Panc1 (cell line): ENCODE measurements at regions not wholly inside any gene's neighbourhood (a gene's known extent, or its start where the extent isn't known, plus 50 kb on each side); places are given as distances from the start of the nearest gene placed in this dataset.

Source experiments
- ATAC-seq: fragments of 200-7000 bp; cut with Tn5 transposase; 2 replicates; pipeline ENCODE4 v1.9.1; 2020; ENCODE audit warnings: mild to moderate bottlenecking, moderate library complexity
- BruUV-seq: library from RNA; stranded (reverse); fragments of 400-500 nt; replicated peaks from 2 replicates; lab custom pipeline; 2021; lab: Mats Ljungman, UMichigan
- CTCF ChIA-PET: fragments of 300-600 bp; sonication (Branson Sonifier 250); formaldehyde crosslinking; loops from one replicate; lab custom pipeline; 2022; ENCODE audit warnings: antibody characterized with exemption; lab: Charles Lee
- POLR2A ChIA-PET: fragments of 300-600 bp; sonication (Branson Sonifier 250); formaldehyde crosslinking; loops from one replicate; lab custom pipeline; 2022; ENCODE audit warnings: antibody characterized with exemption; lab: Charles Lee
- DNase-seq: peaks from one replicate; pipeline ENCODE4 v3.0.0-alpha.2; 2010; ENCODE audit warnings: low read depth, low spot score
- H3K27ac ChIP-seq: 2 replicates; pipeline ENCODE4 v1.5.1; 2011; ENCODE audit warnings: mild to moderate bottlenecking, low read length, inconsistent platforms
- H3K27me3 ChIP-seq: fragments of 200-500 bp; sonication (Bioruptor generic); 2 replicates; pipeline ENCODE4 v1.6.0; 2014; ENCODE audit warnings: low read length, inconsistent platforms; ENCODE audit not compliant: control insufficient read depth, insufficient read depth
- H3K36me3 ChIP-seq: fragments of 200-500 bp; sonication (Bioruptor generic); 2 replicates; pipeline ENCODE4 v1.5.1; 2014; ENCODE audit warnings: inconsistent platforms, mild to moderate bottlenecking, low read length, moderate library complexity; ENCODE audit not compliant: control insufficient read depth, insufficient read depth
- H3K4me1 ChIP-seq: 2 replicates; pipeline ENCODE4 v1.5.1; 2011; ENCODE audit warnings: inconsistent platforms, mild to moderate bottlenecking, low read length, moderate library complexity; ENCODE audit not compliant: control insufficient read depth, insufficient read depth
- H3K4me3 ChIP-seq, 2 experiments: 2 replicates each; pipeline ENCODE4 v1.5.1; 2011 to 2012; ENCODE audit warnings: low read depth in 2 of 2, low read length in 2 of 2, mild to moderate bottlenecking in 2 of 2, inconsistent platforms in 1 of 2, moderate library complexity in 1 of 2
- H3K9me3 ChIP-seq: fragments of 200-500 bp; sonication (Bioruptor generic); 2 replicates; pipeline ENCODE4 v1.5.1; 2014; ENCODE audit warnings: low read depth, mild to moderate bottlenecking, inconsistent platforms, low read length, moderate library complexity; ENCODE audit not compliant: control insufficient read depth, insufficient read depth
- POLR2AphosphoS5 ChIP-seq: IDR thresholded peaks from 2 replicates; pipeline ENCODE4 v1.6.1; 2012; ENCODE audit warnings: mild to moderate bottlenecking, low read depth, low read length, moderate library complexity
- SIN3A ChIP-seq: IDR thresholded peaks from 2 replicates; pipeline ENCODE4 v1.6.1; 2012; ENCODE audit warnings: low read depth, mild to moderate bottlenecking, low read length, moderate library complexity, borderline replicate concordance; ENCODE audit not compliant: insufficient read depth
- TCF7L2 ChIP-seq: IDR thresholded peaks from 2 replicates; pipeline ENCODE4 v1.6.1; 2011; ENCODE audit warnings: mild to moderate bottlenecking, low read depth, low read length, inconsistent platforms
- in situ Hi-C: cut with HindIII; loops from 2 replicates; pipeline ENCODE4 v1.10.0; 2016; ENCODE audit warnings: low sequenced_read_pairs, low pct_unique_long_range_greater_than_20kb
- intact Hi-C: fragments of 100-400 bp; cut with micrococcal nuclease; formaldehyde crosslinking; loops from one replicate; pipeline ENCODE4 v1.10.0; 2022; ENCODE audit not compliant: unreplicated experiment
- TF ChIP-seq, protein P1 (sequence below), 2 experiments: IDR thresholded peaks; 2 replicates each; pipeline ENCODE4 v1.6.1; 2011 to 2012; ENCODE audit warnings: low read depth in 2 of 2, control low read depth in 1 of 2, low read length in 1 of 2, mild to moderate bottlenecking in 1 of 2, moderate library complexity in 1 of 2; ENCODE audit not compliant: insufficient read depth in 1 of 2
- TF ChIP-seq, protein P2 (sequence below): fragments of 450-650 bp; IDR thresholded peaks from 2 replicates; pipeline ENCODE4 v1.5.1; 2017; ENCODE audit warnings: mild to moderate bottlenecking

DNA sequence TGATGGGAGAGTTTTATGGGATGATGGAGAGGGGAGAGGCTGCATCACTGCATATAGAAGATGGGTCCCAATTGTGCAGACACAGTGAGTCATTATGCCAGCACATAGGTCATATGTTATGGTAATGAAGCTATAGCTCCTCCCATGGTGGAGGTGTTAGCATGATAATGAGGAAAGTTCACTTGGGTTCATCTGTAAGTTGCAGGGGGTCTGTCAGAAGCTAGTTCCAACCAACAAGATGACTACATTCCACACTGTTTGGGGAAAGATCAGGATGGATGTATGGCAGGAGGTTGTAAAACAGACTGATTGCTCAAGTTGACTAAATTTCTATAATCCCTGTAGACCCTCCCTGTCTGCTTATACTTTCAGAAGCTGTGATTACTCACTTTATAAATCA is 561.3 kb downstream of the C12orf50 start:
- intact Hi-C loops: no loop called here
- no peaks in the 10 kb centered on the region for H3K36me3 ChIP-seq
- BruUV-seq: no TSS peak
- H3K27ac ChIP-seq: no peak overlapping the region
- ATAC-seq (no peak), DNase-seq (no peak)
- no peak overlapping the region for H3K4me3 ChIP-seq
- TF ChIP-seq SIN3A: no peak
- TF ChIP-seq, protein P1, sequence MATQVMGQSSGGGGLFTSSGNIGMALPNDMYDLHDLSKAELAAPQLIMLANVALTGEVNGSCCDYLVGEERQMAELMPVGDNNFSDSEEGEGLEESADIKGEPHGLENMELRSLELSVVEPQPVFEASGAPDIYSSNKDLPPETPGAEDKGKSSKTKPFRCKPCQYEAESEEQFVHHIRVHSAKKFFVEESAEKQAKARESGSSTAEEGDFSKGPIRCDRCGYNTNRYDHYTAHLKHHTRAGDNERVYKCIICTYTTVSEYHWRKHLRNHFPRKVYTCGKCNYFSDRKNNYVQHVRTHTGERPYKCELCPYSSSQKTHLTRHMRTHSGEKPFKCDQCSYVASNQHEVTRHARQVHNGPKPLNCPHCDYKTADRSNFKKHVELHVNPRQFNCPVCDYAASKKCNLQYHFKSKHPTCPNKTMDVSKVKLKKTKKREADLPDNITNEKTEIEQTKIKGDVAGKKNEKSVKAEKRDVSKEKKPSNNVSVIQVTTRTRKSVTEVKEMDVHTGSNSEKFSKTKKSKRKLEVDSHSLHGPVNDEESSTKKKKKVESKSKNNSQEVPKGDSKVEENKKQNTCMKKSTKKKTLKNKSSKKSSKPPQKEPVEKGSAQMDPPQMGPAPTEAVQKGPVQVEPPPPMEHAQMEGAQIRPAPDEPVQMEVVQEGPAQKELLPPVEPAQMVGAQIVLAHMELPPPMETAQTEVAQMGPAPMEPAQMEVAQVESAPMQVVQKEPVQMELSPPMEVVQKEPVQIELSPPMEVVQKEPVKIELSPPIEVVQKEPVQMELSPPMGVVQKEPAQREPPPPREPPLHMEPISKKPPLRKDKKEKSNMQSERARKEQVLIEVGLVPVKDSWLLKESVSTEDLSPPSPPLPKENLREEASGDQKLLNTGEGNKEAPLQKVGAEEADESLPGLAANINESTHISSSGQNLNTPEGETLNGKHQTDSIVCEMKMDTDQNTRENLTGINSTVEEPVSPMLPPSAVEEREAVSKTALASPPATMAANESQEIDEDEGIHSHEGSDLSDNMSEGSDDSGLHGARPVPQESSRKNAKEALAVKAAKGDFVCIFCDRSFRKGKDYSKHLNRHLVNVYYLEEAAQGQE (IDR thresholded peaks at IDR 0.05; ENCODE audit: insufficient read depth in 1 of 2, low read depth in 2 of 2, low read length in 1 of 2): no peak
- TF ChIP-seq, protein P2, sequence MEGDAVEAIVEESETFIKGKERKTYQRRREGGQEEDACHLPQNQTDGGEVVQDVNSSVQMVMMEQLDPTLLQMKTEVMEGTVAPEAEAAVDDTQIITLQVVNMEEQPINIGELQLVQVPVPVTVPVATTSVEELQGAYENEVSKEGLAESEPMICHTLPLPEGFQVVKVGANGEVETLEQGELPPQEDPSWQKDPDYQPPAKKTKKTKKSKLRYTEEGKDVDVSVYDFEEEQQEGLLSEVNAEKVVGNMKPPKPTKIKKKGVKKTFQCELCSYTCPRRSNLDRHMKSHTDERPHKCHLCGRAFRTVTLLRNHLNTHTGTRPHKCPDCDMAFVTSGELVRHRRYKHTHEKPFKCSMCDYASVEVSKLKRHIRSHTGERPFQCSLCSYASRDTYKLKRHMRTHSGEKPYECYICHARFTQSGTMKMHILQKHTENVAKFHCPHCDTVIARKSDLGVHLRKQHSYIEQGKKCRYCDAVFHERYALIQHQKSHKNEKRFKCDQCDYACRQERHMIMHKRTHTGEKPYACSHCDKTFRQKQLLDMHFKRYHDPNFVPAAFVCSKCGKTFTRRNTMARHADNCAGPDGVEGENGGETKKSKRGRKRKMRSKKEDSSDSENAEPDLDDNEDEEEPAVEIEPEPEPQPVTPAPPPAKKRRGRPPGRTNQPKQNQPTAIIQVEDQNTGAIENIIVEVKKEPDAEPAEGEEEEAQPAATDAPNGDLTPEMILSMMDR: no peak
- no peak for TF ChIP-seq POLR2AphosphoS5
- no peak for TF ChIP-seq TCF7L2
- CTCF ChIA-PET: no interaction called here
- POLR2A ChIA-PET: no interaction called here
- no peaks in the 10 kb centered on the region for H3K4me1 ChIP-seq
- in situ Hi-C loops: no loop called here
- no peaks in the 10 kb centered on the region for H3K9me3 ChIP-seq
- H3K27me3 ChIP-seq: no peaks in the 10 kb centered on the region

DNA sequence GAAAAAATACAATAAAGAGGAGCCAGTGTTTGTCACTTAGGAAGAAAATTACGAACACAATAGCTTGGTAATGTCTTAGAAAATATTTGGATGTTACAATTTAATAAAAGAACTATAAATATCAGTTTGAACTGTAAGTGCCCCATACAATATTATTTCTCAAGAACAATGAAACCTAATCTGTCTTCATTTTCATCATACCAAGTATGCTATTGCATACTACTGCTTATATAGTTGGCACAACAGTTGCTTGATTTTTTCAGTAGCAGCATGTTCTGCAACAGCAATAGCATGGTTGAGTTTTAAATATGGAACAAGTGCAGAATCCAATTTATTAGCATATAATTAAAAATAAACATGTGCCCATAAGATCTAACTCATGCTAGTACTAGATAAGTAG is 564.6 kb downstream of the C12orf50 start:
- Histone ChIP-seq H3K27me3 (no peaks in the 10 kb centered on the region), H3K4me3 (no peak overlapping the region), H3K27ac (no peak overlapping the region), H3K4me1 (no peaks in the 10 kb centered on the region), H3K9me3 (no peaks in the 10 kb centered on the region), H3K36me3 (no peaks in the 10 kb centered on the region)
- no peak for DNase-seq
- TF ChIP-seq SIN3A (no peak), POLR2AphosphoS5 (no peak), TCF7L2 (no peak)
- TF ChIP-seq, protein P2: no peak
- TF ChIP-seq, protein P1 (IDR thresholded peaks at IDR 0.05; ENCODE audit: insufficient read depth in 1 of 2, low read depth in 2 of 2, low read length in 1 of 2): no peak
- CTCF ChIA-PET: no interaction called here
- POLR2A ChIA-PET: no interaction called here
- intact Hi-C loops: no loop called here
- BruUV-seq: no TSS peak
- in situ Hi-C loops: no loop called here
- no peak for ATAC-seq
